HG02840 (cell line): ENCODE measurements at regions not wholly inside any gene's neighbourhood (a gene's known extent, or its start where the extent isn't known, plus 50 kb on each side); places are given as distances from the start of the nearest gene placed in this dataset.
"Not testable (repeated sequence)": the region's sequence is repeated elsewhere in the genome, so short reads cannot be mapped to it uniquely, and the experiment has no call there.

Experiments
- ATAC-seq: cut with Tn5 transposase; IDR thresholded peaks from one replicate; pipeline ENCODE4 v1.9.1; 2021; ENCODE audit warnings: mild to moderate bottlenecking, moderate library complexity, moderate number of reproducible peaks; ENCODE audit not compliant: unreplicated experiment, low FRiP score

DNA sequence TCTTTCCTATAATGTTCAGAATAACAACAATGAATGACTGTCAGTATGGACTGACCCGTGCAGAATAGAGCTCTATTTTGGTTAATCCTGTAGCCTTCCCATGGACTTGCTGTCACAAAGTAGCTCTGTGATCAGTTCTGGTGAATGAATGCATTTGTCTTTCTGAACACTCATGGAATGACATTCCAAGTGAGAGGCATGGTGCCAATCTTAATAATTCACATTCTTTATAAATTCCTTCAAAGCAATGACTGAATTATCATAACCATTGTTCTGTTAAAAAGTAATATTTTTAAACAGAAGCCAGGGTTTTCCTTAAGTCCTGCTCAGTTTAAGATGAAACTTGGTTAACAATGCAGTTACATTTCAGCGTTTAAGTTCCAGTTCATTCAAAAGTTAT is 360.5 kb downstream of the ICE1 start:
- ATAC-seq: no peak

DNA sequence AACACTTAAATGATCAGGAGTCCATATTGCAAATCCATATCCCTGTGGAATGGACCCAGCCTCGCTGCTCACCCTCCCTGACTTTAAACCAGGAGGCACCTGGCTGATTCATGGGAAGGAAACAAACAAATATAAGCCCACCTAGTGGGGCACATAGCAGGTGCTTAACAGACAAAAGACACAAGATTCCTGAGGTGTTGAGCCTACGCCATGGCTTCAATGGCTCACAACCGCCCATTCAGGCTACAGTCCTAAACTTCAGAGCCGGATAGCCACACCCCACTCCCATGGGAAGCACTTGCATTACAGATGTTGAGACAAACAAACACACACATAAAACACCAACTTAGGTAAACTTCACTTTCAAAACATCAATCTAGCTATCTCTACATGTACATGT is 359.9 kb downstream of the ICE1 start:
- no peak for ATAC-seq

DNA sequence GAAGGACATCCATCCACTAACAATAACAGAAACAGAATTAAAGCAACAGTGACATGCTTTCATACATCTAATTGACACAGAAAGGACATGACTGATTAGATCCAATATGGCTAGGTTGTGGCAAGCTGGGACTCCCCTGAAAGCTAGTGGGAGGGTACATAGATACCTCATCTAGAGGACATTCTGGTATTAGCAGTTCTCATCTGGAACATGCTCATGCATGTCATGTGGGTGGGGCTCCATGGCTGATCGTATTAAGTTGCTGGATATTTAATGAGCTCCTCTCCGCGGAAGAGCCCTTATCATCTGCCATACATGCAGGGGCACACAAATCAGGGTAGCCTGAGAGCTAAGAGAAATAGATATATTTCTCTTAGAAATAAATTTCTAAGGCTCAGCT is 358.9 kb downstream of the ICE1 start:
- no peak for ATAC-seq

DNA sequence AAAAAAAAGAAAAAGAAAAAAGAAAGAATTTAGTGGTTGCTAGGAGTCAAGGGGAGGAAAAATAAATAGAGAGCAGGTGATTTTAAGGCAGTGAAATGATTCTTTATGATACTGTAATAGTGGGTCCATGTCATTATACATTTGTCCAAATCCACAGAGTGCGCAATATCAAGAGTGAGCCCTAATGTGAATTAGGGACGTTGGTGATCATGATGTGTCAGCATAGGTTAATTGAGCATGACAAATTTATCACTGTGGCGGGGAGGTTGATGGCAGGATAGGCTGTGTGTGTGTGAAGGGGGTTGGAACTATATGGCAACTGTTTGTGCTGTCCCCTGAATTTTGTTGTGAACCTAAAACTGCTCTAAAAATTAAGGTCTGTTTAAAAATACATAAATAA is 357.8 kb downstream of the ICE1 start:
- no peak for ATAC-seq

DNA sequence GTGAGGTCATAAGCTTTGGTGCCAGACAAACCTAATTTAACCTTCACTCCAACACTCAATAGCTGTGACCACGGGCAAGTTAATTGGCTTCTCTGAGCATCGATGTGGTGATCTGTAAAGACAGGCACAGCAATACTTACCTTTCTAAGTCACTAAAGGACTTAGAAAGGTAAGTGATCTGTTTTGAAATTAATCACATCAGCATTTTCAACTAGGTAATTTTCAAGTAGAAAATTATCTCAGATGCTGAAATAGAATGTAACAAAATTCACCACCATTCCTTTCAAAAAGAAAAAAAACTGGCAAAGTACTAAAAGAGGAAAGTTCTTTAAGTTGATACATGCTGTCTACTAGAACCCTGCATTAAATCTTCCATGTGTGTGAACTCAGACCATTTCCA is 354.5 kb downstream of the ICE1 start:
- ATAC-seq: no peak

DNA sequence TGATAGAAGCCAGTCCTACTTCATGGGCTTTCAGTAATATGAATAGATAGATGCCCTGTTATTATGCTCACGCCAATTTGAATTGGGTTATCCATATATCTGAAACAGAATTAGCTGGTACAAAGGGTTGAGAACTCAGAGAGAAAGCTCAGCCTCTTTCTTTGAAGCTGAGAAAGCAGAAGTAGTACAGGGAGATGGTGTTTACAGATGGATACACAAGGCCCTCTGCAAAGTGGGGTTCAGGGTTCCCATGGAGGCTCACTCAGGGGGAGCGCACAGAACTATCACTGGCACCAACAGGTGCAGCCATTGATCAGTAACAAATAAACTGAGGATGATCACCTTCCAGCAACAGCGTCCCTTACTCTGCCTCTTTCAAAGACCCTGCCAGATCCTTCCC is 349.7 kb downstream of the ICE1 start:
- no peak for ATAC-seq

DNA sequence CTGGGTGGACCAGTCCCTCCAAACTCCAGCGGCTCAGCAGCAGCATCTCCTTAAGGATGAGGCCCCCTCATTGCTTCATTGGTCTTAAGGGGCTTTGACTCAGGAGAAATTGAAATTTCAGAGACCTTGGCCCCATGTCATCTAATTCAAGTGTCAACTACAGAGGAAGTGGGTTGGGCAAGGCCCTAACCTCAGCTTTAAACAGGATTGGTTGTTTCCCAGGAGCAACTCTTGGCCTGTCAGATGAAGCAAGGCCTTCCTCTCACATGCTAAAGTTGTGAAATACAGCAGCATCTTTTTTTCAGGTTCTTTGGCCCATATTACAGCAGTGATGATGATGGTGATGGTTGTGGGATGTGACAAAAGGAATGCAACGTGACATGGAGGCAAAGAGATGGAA is 348.3 kb downstream of the ICE1 start:
- ATAC-seq: no peak

DNA sequence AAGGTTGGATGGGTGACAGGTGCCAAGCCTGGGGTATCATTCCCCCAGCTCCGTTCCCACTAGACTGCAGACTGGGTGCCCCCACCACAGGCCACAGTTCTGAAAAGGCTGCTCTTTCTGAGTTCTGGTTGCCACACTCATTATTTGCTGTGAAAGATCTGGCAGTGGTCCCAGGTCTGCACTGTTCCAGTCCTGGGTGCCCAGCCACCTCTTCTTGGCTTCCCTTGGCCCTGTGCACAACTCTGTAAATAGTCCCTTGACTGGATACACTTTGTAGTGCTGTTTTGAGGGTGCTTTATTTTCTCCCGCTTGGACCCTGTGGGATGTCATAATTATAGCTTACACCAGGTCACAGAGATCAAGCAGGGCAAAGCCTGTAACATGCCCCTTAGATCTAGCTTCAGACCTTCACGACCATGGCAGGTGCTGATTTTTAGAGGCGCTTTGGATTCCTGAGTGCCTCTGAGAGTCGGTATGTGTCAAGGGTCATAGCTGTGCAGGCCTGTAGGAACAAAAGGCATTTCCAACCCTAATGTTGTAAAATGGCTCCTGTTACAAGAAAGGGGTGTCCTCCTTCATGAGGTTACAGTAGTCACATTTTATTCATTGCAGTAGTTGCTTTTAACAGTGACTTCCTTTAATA is 344.9 kb downstream of the ICE1 start:
- no peak for ATAC-seq

DNA sequence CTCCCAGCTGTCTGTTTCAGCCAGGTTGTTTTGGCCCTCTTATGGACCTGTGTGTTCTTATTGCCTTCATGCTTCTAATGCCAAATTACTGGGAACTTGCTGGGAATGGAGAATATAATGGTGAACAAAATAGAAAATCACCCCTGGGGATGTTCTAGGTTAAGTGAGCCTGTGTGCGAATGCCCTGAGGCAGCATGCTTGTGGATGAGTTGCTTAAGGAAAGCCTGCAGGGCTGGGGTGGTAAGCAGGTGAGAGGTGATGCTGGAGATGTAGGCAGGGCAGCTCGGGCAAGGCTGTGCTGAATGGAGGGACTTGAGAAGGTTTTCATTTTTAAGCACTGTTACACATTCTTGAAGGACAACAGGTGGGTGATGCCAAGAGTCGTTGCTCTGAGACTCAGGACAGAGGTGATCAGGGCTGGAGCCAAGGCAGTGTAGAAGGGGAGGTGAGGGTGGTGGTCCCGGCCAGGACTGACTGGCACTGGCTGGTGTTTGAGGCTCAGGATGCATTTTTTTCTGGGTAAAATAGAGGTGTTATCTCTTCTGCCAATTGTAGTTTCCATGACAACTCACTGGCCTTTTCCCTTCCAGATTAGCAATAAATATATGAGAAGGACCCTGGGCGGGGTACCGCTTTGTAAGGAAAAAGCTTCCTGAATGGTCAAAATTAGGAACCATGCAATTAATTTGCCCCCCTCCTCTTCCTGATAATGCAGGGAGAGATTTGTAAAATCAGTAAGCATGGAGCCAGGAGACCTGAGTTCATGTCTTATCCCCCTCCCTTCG is 342.8 kb downstream of the ICE1 start:
- ATAC-seq: no peak

DNA sequence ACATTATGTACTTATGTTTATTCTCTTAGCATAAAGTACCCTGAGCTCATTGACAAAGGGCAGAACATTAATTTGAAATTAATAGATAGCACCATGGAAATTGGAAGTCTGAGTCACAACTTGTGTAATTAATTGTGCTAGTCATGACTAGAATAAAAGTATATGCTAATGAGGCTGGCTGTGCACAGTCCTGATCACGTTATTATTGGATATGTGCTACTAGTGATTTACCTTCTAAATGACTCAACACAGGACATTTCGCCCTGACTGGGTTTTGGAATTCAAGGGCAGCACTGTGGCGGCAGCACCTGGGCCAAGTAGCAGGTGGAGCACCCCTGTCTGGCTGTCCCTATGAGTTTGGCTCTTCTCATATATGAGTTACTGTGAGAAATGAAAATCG is 341.8 kb downstream of the ICE1 start:
- no peak for ATAC-seq

DNA sequence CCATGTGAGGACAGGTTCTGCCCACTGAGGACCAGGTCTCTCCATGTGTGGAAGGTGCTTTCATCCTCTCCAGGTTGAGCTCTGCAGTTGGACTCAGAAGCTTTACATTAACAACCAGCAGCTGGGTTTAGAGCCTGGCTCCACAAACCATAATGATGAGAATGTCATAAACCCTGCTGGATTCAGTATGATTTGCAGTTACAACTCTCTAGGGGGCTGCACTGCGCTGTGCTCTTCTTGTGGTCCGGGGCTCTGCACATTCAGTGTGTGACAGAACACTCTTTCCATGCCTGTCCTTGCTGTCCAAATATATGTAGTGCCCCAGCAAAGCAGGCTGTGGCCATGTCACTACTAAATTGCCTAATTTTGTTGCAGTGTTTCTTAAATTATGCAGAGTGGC is 334.3 kb downstream of the ICE1 start:
- no peak for ATAC-seq

DNA sequence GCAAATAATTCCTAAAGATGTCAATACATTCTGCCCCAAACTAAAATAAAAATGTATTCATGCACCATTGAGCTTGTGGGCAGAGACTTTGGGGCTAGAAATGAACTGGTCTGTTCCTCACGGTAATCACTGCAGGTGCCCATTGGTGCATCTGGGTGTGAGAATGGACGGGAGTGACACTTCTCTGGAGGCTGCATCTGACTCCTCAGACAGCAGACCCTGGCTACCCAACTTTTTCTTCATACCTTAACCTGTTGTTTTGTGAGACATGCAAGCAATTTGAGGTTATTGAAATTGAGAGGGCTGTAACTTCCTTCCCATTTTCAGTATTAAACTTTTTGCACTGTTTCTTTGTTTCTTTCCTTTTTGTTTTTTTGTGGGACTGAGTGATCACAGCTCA is 333.4 kb downstream of the ICE1 start:
- ATAC-seq: no peak

DNA sequence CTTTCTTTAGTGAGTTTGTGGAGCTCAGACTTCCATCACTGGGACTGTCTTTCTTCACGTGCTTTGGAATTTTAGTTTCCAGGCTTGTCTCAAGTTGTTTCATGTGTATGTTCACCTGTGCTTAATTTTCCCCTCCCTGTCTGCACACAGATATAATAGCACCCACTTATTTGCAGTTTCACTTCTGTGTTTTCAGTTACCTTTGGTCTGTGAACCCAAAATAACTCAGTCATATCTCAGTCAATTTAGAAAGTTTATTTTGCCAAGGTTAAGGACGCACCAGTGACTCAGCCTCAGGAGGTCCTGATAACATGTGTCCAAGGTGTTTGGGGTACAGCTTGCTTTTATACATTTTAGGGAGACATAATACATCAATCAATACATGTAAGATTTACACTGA is 330.4 kb downstream of the ICE1 start:
- peak; percentile 65 for ATAC-seq

DNA sequence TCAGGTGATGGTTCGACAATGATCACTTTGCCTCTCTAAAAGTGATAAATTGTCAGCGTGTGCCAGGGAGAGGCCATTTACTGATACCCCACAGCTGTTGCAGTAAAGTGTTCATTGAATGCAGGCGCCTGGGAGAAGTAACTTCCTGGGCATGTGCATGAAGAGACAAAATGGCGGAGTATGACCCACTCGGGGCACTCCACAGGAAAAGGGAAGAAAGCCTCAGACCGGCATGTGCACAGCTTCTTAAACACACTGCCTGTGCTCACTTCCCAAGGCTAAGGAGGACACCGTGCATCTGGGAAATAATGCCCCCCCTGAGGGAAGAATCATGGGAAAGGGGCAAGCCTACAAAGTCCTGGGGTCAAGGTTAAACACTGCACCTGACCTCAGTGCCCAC is 329.5 kb downstream of the ICE1 start:
- peak; percentile 24 for ATAC-seq

DNA sequence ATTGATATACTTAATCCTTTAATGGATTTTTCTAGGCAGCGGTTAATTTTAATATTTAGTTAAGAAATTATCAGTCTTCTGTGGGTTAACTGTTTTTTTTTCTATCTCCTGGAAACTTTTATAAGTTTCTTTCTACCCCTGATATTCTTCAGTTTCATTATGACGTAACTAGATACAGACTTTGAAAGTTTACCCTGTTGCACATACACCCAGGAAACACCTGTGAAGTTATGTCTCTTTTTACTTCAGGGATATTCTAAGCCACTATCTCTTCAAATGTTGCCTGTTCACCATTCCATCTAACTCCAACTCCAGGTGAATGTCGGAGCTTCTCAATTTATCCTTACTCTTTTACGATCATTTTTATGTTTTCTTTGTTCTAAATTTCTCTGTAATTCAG is 329.0 kb downstream of the ICE1 start:
- ATAC-seq: peak; percentile 56

DNA sequence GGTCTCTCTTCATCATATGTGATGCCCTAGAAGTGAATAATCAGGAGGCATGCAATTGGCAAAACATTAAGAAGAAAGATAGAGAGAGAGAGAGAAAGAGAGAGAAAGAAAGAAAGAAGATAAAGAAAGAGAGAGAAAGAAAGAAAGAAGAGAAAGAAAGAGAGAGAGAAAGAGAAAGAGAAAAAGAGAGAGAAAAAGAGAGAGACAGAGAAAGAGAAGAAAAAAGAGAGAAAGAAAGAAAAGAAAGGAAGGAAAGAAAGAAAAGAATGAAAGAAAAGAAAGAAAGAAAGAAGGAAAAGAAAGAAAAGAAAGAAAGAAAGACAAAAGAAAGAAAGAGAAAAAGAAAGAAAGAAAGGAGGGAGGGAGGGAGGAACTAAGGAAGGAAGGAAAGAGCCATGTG is 318.9 kb downstream of the ICE1 start:
- ATAC-seq: no peak

DNA sequence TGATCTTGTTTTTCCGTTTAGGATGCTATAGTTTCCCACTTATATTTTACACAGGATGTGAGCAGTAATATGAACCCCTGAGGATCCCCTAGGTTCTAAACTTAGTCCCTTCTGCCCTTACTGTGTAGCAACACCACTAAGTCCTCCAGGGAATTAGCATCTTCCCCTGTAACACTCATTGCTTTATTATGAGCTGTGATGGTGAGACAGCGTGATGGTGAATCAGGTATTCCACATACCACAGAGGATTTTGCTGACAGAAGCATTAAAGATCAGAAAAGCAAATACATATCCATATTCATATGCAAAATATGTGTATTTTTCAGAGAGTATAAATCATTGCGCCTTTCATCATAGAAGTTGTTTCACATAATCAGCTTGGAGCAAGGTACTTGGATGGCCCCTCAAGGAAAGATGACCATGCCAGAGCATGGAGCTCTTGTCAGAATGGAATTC is 317.0 kb downstream of the ICE1 start:
- ATAC-seq: no peak

DNA sequence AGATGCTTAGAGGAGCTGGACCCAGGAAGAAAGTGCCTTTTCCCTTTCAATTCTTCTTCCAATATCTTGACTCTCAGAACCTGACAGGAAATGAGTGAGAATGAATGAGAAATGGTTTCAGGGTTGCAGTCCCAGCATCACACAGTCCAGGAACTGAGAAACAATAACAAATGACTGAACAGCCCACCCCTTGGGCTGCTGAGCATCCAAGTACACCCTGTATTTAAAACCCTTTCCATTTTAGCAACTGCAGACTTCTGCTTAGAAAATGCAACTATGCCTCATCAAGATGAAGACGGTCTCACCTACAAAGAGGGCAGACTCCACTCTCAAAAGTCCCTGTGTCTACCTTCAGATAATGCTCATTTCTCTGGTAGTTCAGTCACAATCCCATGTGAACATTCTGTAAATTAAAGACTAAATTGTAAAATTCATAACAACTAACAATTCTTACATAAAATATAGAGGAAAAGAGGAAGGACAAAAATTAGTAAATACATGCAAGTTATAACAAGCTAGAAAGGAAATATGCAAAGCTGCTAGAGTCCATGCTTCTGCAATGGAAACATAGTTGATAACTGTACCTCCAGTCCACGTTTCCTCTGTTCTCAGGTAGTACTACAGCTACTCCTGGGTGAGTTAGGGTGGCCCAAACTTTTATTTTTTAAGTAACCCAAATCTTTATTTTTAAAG is 316.5 kb downstream of the ICE1 start:
- peak; percentile 80 for ATAC-seq

DNA sequence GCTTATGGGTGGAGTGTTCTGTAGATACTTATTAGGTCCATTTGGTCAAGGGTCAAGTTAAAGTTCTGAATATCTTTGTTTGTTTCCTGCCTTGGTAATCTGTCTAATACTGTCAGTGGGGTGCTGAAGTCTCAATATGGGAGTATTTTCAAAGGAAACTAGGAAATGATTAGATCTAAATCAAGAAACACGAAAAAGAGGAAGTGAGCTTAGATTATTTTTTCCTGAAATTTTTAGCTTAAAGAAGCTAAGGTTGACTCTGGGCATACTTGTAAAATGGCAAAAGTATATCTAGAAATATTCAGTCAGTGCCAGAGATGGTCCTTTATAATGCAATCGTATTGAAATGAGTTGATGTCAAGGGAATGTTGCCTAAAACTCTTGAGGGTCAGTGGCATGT is 313.5 kb downstream of the ICE1 start:
- ATAC-seq: no peak

DNA sequence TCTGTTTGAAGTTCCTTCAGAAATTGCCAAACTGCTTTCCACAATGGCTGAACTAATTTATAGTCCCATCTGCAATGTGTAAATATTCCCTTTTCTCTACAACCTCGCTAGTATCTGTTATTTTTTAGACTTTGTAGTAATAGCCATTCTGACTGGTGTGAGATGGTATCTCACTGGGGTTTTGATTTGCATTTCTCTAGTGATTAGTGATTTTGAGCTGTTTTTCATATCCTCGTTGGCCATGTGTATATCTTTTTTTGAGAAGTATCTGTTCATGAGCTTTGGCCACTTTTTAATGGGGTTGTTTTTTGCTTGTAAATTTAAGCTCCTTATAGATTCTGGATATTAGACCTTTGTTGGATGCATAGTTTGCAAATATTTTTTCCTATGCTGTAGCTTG is 310.6 kb downstream of the ICE1 start:
- ATAC-seq: not testable (repeated sequence)

DNA sequence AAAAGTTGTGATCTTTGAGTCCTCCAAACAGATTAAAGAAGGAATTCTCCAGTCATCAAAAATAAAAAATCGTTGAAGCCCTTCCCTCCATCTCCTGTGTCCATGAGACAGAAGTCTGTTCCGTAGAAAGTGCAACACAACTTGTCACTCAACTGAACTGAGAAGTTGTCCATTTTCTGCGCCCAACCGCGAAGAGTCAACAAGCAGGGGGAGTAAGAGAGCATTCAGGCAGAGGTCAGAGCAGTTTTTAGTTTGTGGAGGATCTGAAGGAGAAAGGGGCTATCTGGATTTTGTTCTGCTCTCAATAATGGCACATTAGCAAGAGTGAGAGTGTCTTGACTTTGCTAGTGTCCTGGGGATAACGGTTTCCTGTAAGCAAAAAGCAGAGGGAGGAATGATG is 303.9 kb downstream of the ICE1 start:
- no peak for ATAC-seq

DNA sequence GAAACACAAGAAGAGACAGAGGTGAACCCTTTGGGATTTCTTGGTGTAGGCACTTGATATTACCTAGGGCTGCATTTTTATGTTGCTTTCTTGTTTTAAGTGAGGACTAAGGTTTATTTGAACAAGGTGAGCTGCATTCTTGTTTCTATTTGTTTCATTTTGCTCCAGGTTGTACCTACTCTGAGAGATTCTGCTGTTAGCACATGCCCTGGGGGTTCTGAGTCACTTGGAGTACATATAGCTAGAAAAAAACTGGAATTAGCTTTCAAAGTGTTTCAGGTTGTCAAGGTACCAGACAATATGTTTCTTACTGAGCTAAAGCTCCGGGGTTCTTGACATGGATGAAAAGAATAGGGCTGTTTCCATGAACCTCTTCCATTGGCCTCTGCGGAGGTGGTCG is 299.4 kb downstream of the ICE1 start:
- ATAC-seq: no peak
